Lower leg skin (tissue), 3 donors: ENCODE measurements at regions not wholly inside any gene's neighbourhood (a gene's known extent, or its start where the extent isn't known, plus 50 kb on each side); places are given as distances from the start of the nearest gene placed in this dataset.

ENCODE experiments used
- CTCF ChIP-seq, 3 donors: fragments of 450-650 bp; IDR thresholded peaks; one replicate each; pipeline ENCODE4 v1.5.1; 2016; ENCODE audit warnings: antibody characterized with exemption in 3 of 3, mild to moderate bottlenecking in 3 of 3, moderate library complexity in 2 of 3
- POLR2A ChIP-seq, 2 donors: fragments of 450-650 bp; IDR thresholded peaks; one replicate each; pipeline ENCODE4 v1.6.1; 2016 to 2017; ENCODE audit warnings: antibody characterized with exemption in 2 of 2, mild to moderate bottlenecking in 1 of 2, moderate library complexity in 1 of 2

GRCh38 chr12:127113945-127114344 lies 1153.0 kb upstream of the TMEM132C start:
- TF ChIP-seq CTCF (IDR thresholded peaks at IDR 0.05) (no peak), POLR2A (IDR thresholded peaks at IDR 0.05) (no peak)
